Astrocyte (in vitro differentiated cells and primary cell): ENCODE measurements at regions not wholly inside any gene's neighbourhood (a gene's known extent, or its start where the extent isn't known, plus 50 kb on each side); places are given as distances from the start of the nearest gene placed in this dataset.

ENCODE experiments used
- CTCF ChIP-seq: IDR thresholded peaks from 2 replicates; pipeline ENCODE4 v1.5.1; 2011; ENCODE audit warnings: low read depth, mild to moderate bottlenecking, inconsistent platforms, low read length, moderate library complexity; ENCODE audit not compliant: insufficient read depth
- EZH2 ChIP-seq: IDR thresholded peaks from 2 replicates; pipeline ENCODE4 v1.6.1; 2012; ENCODE audit warnings: mild to moderate bottlenecking, low read length, inconsistent platforms; ENCODE audit not compliant: insufficient read depth

- no peak for TF ChIP-seq CTCF
- TF ChIP-seq EZH2 = no peak
These were observed 192.0 kb downstream of the CDH7 start for GRCh38 chr18:65942854-65943253.
